Mammary epithelial cell (primary cell): ENCODE measurements at regions not wholly inside any gene's neighbourhood (a gene's known extent, or its start where the extent isn't known, plus 50 kb on each side); places are given as distances from the start of the nearest gene placed in this dataset.

Experiments
- EZH2 ChIP-seq: IDR thresholded peaks from 2 replicates; pipeline ENCODE4 v1.6.1; 2012; ENCODE audit warnings: low read length, inconsistent platforms, borderline replicate concordance
- TF ChIP-seq, protein P1 (sequence below), 2 donors: IDR thresholded peaks in 1 of 2; conservative IDR thresholded peaks in 1 of 2; 2 replicates each; pipeline ENCODE4 v1.5.1; 2011 to 2012; ENCODE audit warnings: inconsistent platforms in 2 of 2, low read length in 2 of 2, mild to moderate bottlenecking in 2 of 2, control low read depth in 1 of 2, low read depth in 1 of 2; ENCODE audit not compliant: insufficient read depth in 1 of 2; ENCODE audit errors: extremely low read depth in 1 of 2

DNA sequence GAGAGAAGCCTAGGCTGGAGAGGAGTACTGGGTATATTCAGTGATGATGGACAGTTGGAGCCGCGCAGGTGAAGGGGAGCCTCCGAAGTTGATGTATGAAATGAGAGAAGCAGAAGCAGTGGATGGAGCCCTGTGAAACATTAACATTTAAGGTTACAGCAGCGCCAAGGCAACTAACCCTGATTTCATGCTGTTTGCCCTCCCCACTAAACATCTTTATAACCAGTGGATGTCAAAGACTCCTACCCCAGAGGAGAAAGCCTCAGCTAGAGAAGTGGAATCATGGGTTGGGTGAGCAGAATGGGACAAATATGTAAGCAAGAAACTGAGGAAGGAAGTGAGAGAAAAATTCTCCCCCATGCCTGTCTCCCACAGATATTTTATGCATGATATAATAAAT is 92.0 kb upstream of the NMNAT3 start:
- TF ChIP-seq, protein P1, sequence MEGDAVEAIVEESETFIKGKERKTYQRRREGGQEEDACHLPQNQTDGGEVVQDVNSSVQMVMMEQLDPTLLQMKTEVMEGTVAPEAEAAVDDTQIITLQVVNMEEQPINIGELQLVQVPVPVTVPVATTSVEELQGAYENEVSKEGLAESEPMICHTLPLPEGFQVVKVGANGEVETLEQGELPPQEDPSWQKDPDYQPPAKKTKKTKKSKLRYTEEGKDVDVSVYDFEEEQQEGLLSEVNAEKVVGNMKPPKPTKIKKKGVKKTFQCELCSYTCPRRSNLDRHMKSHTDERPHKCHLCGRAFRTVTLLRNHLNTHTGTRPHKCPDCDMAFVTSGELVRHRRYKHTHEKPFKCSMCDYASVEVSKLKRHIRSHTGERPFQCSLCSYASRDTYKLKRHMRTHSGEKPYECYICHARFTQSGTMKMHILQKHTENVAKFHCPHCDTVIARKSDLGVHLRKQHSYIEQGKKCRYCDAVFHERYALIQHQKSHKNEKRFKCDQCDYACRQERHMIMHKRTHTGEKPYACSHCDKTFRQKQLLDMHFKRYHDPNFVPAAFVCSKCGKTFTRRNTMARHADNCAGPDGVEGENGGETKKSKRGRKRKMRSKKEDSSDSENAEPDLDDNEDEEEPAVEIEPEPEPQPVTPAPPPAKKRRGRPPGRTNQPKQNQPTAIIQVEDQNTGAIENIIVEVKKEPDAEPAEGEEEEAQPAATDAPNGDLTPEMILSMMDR (conservative IDR thresholded peaks at IDR 0.05 in 1 of 2, IDR thresholded peaks at IDR 0.05 in 1 of 2; ENCODE audit: extremely low read depth in 1 of 2, insufficient read depth in 1 of 2, low read depth in 1 of 2, low read length in 2 of 2): no peak
- no peak for TF ChIP-seq EZH2
